Fibroblast of lung (primary cell): ENCODE measurements at regions not wholly inside any gene's neighbourhood (a gene's known extent, or its start where the extent isn't known, plus 50 kb on each side); places are given as distances from the start of the nearest gene placed in this dataset.

Source experiments
- DNase-seq, 2 donors: peaks; one replicate each; pipeline versions ENCODE4 v3.0.0 to v3.0.0-alpha.2; 2010; ENCODE audit warnings: low read depth in 2 of 2
- H2AFZ ChIP-seq: 2 replicates; pipeline ENCODE4 v1.5.1; 2012; ENCODE audit warnings: low read length, control low read depth, inconsistent platforms
- H3K27ac ChIP-seq: 2 replicates; pipeline ENCODE4 v1.5.1; 2011; ENCODE audit warnings: low read length, control low read depth; ENCODE audit not compliant: insufficient read depth
- H3K27me3 ChIP-seq: 2 replicates; pipeline ENCODE4 v1.5.1; 2011; ENCODE audit warnings: mild to moderate bottlenecking, low read length; ENCODE audit not compliant: control insufficient read depth, insufficient read depth
- H3K36me3 ChIP-seq: 2 replicates; pipeline ENCODE4 v1.5.1; 2011; ENCODE audit warnings: low read length; ENCODE audit not compliant: control insufficient read depth, insufficient read depth
- H3K4me1 ChIP-seq: 2 replicates; pipeline ENCODE4 v1.5.1; 2011; ENCODE audit warnings: low read length; ENCODE audit not compliant: control insufficient read depth, insufficient read depth; ENCODE audit errors: extremely low read depth
- H3K4me2 ChIP-seq: 2 replicates; pipeline ENCODE4 v1.5.1; 2011; ENCODE audit warnings: low read length, control low read depth; ENCODE audit not compliant: insufficient read depth; ENCODE audit errors: extremely low read depth
- H3K4me3 ChIP-seq, 4 experiments: fragments of 200-600 bp in 1 of 4; sonication (generic) in 1 of 4; replicated peaks in 1 of 4; 2 replicates each; pipeline ENCODE4 v1.5.1; 2011 to 2016; ENCODE audit warnings: low read length in 4 of 4, low read depth in 3 of 4, mild to moderate bottlenecking in 3 of 4, control low read depth in 2 of 4, inconsistent platforms in 1 of 4, mixed read lengths in 1 of 4; ENCODE audit not compliant: insufficient read depth in 1 of 4; ENCODE audit errors: control extremely low read depth in 1 of 4
- H3K79me2 ChIP-seq: 2 replicates; pipeline ENCODE4 v1.5.1; 2012; ENCODE audit warnings: mild to moderate bottlenecking, low read length, inconsistent platforms; ENCODE audit not compliant: control insufficient read depth, insufficient read depth
- H3K9ac ChIP-seq: 2 replicates; pipeline ENCODE4 v1.5.1; 2011; ENCODE audit warnings: mild to moderate bottlenecking, low read length, control low read depth; ENCODE audit not compliant: insufficient read depth
- H3K9me3 ChIP-seq: 2 replicates; pipeline ENCODE4 v1.5.1; 2012; ENCODE audit warnings: low read depth, low read length; ENCODE audit not compliant: control insufficient read depth, insufficient read depth
- H4K20me1 ChIP-seq: 2 replicates; pipeline ENCODE4 v1.5.1; 2011; ENCODE audit warnings: low read length; ENCODE audit not compliant: control insufficient read depth, insufficient read depth; ENCODE audit errors: extremely low read depth
- EZH2 ChIP-seq: IDR thresholded peaks from 2 replicates; pipeline ENCODE4 v1.5.1; 2012; ENCODE audit warnings: low read length, control low read depth, mild to moderate bottlenecking; ENCODE audit errors: missing control alignments
- TF ChIP-seq, protein P1 (sequence below), 2 donors: IDR thresholded peaks in 1 of 2; conservative IDR thresholded peaks in 1 of 2; 1 replicate in 1 of 2; 2 replicates in 1 of 2; pipeline ENCODE4 v1.5.1; 2011 to 2012; ENCODE audit warnings: low read length in 2 of 2, control low read depth in 1 of 2, inconsistent platforms in 1 of 2, low read depth in 1 of 2, mild to moderate bottlenecking in 1 of 2

DNA sequence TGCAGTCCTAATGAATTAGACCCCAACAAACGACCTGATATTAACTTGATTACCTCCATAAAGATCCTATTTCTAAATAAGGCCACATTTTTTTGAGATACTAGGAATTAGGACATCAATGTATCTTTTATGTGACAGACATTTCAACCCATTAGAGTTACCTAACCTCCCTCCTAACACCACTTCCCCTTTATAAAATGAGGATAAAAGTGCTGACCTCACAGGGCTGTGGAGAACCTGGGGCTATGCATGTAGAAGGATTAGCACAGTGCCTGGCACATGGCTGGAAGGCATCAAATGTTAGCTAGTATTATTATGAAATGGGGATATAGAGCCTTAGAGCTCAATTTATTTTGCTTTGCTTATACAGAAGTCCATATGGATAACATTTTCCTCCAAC, 53.5 kb upstream of the LRRN1 start:
- no peaks in the 10 kb centered on the region for H3K27me3 ChIP-seq

DNA sequence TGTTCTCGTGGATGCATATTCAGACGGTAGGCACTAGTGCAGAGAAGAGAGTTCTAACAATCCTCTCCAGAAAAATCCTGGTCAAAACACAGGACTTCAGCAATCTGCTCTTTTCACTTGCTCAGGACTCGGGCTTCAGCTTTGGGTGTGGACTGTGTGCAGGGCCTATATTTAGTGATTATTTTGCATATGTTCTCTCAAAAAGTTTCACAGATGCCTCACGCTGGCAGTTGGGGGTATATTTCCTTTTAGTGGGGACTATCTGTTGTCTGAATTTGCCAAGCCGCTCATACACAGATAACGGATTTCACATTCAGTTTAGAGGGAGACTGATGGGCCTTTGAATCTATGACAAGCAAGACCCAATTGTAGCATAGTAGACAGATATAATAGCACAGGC, 54.4 kb upstream of the LRRN1 start:
- DNase-seq: no peak
- Histone ChIP-seq H3K27ac (no peak overlapping the region), H3K4me3 (no peak overlapping the region), H3K9me3 (no peaks in the 10 kb centered on the region), H3K4me1 (no peaks in the 10 kb centered on the region), H3K79me2 (no peaks in the 10 kb centered on the region), H3K27me3 (no peaks in the 10 kb centered on the region), H2AFZ (no peak overlapping the region), H3K4me2 (no peak overlapping the region), H4K20me1 (no peaks in the 10 kb centered on the region), H3K36me3 (no peaks in the 10 kb centered on the region), H3K9ac (no peak overlapping the region)
- TF ChIP-seq, protein P1, sequence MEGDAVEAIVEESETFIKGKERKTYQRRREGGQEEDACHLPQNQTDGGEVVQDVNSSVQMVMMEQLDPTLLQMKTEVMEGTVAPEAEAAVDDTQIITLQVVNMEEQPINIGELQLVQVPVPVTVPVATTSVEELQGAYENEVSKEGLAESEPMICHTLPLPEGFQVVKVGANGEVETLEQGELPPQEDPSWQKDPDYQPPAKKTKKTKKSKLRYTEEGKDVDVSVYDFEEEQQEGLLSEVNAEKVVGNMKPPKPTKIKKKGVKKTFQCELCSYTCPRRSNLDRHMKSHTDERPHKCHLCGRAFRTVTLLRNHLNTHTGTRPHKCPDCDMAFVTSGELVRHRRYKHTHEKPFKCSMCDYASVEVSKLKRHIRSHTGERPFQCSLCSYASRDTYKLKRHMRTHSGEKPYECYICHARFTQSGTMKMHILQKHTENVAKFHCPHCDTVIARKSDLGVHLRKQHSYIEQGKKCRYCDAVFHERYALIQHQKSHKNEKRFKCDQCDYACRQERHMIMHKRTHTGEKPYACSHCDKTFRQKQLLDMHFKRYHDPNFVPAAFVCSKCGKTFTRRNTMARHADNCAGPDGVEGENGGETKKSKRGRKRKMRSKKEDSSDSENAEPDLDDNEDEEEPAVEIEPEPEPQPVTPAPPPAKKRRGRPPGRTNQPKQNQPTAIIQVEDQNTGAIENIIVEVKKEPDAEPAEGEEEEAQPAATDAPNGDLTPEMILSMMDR (conservative IDR thresholded peaks at IDR 0.05 in 1 of 2, IDR thresholded peaks at IDR 0.05 in 1 of 2; ENCODE audit: low read depth in 1 of 2, low read length in 2 of 2): no peak
- TF ChIP-seq EZH2: no peak

More for the DNA sequence above, 53.5 kb upstream of the LRRN1 start:
- TF ChIP-seq, protein P1 (conservative IDR thresholded peaks at IDR 0.05 in 1 of 2, IDR thresholded peaks at IDR 0.05 in 1 of 2; ENCODE audit: low read depth in 1 of 2, low read length in 2 of 2): no peak
- TF ChIP-seq EZH2: no peak
- H3K79me2 ChIP-seq: no peaks in the 10 kb centered on the region
- no peaks in the 10 kb centered on the region for H4K20me1 ChIP-seq
- no peak overlapping the region for H2AFZ ChIP-seq
- DNase-seq: no peak
- no peaks in the 10 kb centered on the region for H3K36me3 ChIP-seq
- H3K4me1 ChIP-seq: no peaks in the 10 kb centered on the region
- H3K9ac ChIP-seq: no peak overlapping the region
- no peak overlapping the region for H3K4me3 ChIP-seq
- H3K27ac ChIP-seq: no peak overlapping the region
- H3K4me2 ChIP-seq: no peak overlapping the region
- no peaks in the 10 kb centered on the region for H3K9me3 ChIP-seq

DNA sequence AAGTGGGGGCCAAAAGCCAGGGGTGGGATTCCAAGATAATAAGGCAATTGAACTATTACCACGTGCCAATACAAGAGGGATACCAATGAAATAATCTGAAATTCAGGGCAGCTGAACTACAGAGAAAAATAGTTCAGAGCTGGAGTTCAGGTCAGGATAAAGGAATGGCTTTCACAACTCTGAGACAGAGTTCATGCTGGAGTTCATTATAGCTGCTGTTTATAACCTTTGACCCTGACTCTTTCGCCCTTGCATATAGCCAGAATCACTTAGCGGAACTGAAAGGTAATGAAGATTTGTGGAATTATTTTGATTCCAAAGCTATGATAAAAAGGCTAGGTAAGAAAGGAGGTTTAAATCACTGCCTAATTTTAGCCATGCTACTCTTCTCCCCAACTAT, 55.5 kb upstream of the LRRN1 start:
- Histone ChIP-seq H3K9me3 (no peaks in the 10 kb centered on the region), H3K4me1 (no peaks in the 10 kb centered on the region), H3K9ac (no peak overlapping the region), H3K4me2 (no peak overlapping the region), H3K27ac (no peak overlapping the region), H3K79me2 (no peaks in the 10 kb centered on the region), H3K36me3 (no peaks in the 10 kb centered on the region), H3K4me3 (no peak overlapping the region), H4K20me1 (no peaks in the 10 kb centered on the region), H2AFZ (no peak overlapping the region), H3K27me3 (no peaks in the 10 kb centered on the region)
- DNase-seq: no peak
- TF ChIP-seq, protein P1 (conservative IDR thresholded peaks at IDR 0.05 in 1 of 2, IDR thresholded peaks at IDR 0.05 in 1 of 2; ENCODE audit: low read depth in 1 of 2, low read length in 2 of 2): no peak
